H1 (cell line): ENCODE measurements at regions not wholly inside any gene's neighbourhood (a gene's known extent, or its start where the extent isn't known, plus 50 kb on each side); places are given as distances from the start of the nearest gene placed in this dataset.

Experiments used
- CTCF ChIA-PET: fragments of 300-600 bp; sonication (Branson Sonifier 250); formaldehyde crosslinking; loops from one replicate; lab custom pipeline; 2021; ENCODE audit not compliant: partially characterized antibody; lab: Charles Lee
- POLR2A ChIA-PET: fragments of 300-600 bp; sonication (Branson Sonifier 250); formaldehyde crosslinking; loops from one replicate; lab custom pipeline; 2021; ENCODE audit warnings: inconsistent platforms; ENCODE audit not compliant: partially characterized antibody; lab: Charles Lee
- DNase-seq, 2 experiments: peaks; one replicate each; pipeline versions ENCODE4 v3.0.0 to v3.0.0-alpha.2; 2010 to 2022; ENCODE audit warnings: low spot score in 2 of 2, low read depth in 1 of 2, mixed read lengths in 1 of 2
- FAIRE-seq: peaks from 2 replicates; lab custom pipeline; 2011; peaks lifted over from hg19 to GRCh38; lab: Jason Lieb, UNC
- H2AFZ ChIP-seq: 2 replicates; pipeline ENCODE4 v1.8.1; 2012; ENCODE audit warnings: low read length, inconsistent platforms
- H2AK5ac ChIP-seq: 2 replicates; pipeline ENCODE4 v1.6.1; 2013; ENCODE audit warnings: low read depth, low read length
- H2BK120ac ChIP-seq: replicated peaks from 2 replicates; pipeline ENCODE3; 2013; ENCODE audit warnings: low read depth, low read length, inconsistent platforms
- H2BK12ac ChIP-seq: 2 replicates; pipeline ENCODE4 v1.6.1; 2013; ENCODE audit warnings: low read depth, low read length
- H2BK15ac ChIP-seq: 2 replicates; pipeline ENCODE4 v1.6.1; 2013; ENCODE audit warnings: low read length
- H2BK20ac ChIP-seq: 2 replicates; pipeline ENCODE4 v1.6.1; 2013; ENCODE audit warnings: low read length
- H2BK5ac ChIP-seq: 2 replicates; pipeline ENCODE4 v1.6.1; 2013; ENCODE audit warnings: low read depth, low read length
- H3K14ac ChIP-seq: 2 replicates; pipeline ENCODE4 v1.6.1; 2013; ENCODE audit warnings: inconsistent platforms; ENCODE audit not compliant: insufficient read length
- H3K18ac ChIP-seq: 2 replicates; pipeline ENCODE4 v1.6.1; 2013; ENCODE audit warnings: low read length; ENCODE audit errors: extremely low read depth
- H3K23ac ChIP-seq: 2 replicates; pipeline ENCODE4 v1.6.1; 2013; ENCODE audit warnings: inconsistent platforms; ENCODE audit not compliant: insufficient read length
- H3K23me2 ChIP-seq: 2 replicates; pipeline ENCODE4 v1.6.1; 2013; ENCODE audit warnings: low read depth, low read length
- H3K27ac ChIP-seq: 2 replicates; pipeline ENCODE4 v1.6.1; 2011; ENCODE audit warnings: low read depth, low read length, inconsistent platforms
- H3K27me3 ChIP-seq, 4 experiments: replicated peaks in 1 of 4; 1 replicate in 1 of 4; 2 replicates in 3 of 4; pipeline versions ENCODE4 v1.6.1 to v1.8.1; 2011 to 2013; ENCODE audit warnings: low read length in 3 of 4, mild to moderate bottlenecking in 3 of 4, inconsistent platforms in 2 of 4, mixed read lengths in 2 of 4, moderate library complexity in 1 of 4; ENCODE audit not compliant: control insufficient read depth in 3 of 4, insufficient read depth in 3 of 4; ENCODE audit errors: extremely low read depth in 1 of 4
- H3K36me3 ChIP-seq, 4 experiments: 2 replicates each; pipeline versions ENCODE4 v1.6.1 to v1.8.1; 2011 to 2013; ENCODE audit warnings: mild to moderate bottlenecking in 4 of 4, low read length in 3 of 4, moderate library complexity in 2 of 4, control low read depth in 1 of 4, inconsistent platforms in 1 of 4; ENCODE audit not compliant: insufficient read depth in 4 of 4, control insufficient read depth in 2 of 4
- H3K4ac ChIP-seq: replicated peaks from 2 replicates; pipeline ENCODE3; 2013; ENCODE audit warnings: low read length, low read depth, mixed read lengths, inconsistent platforms; ENCODE audit not compliant: insufficient read length
- H3K4me1 ChIP-seq, 4 experiments: replicated peaks in 1 of 4; 1 replicate in 1 of 4; 2 replicates in 3 of 4; pipeline versions ENCODE4 v1.6.1 to v1.8.1; 2011 to 2013; ENCODE audit warnings: low read length in 3 of 4, inconsistent platforms in 2 of 4, mixed read lengths in 1 of 4; ENCODE audit not compliant: insufficient read depth in 4 of 4, control insufficient read depth in 3 of 4
- H3K4me2 ChIP-seq, 2 experiments: 2 replicates each; pipeline versions ENCODE4 v1.6.1 to v1.8.1; 2011 to 2013; ENCODE audit warnings: low read depth in 2 of 2, low read length in 2 of 2, control low read depth in 1 of 2, inconsistent platforms in 1 of 2, mild to moderate bottlenecking in 1 of 2; ENCODE audit not compliant: insufficient read depth in 1 of 2
- H3K4me3 ChIP-seq, 4 experiments: fragments of 200-600, 300-600 bp in 1 of 4; sonication (generic), shearing (Covaris generic), sonication (Bioruptor Twin) in 1 of 4; 2 replicates each; pipeline versions ENCODE4 v1.5.1 to v1.8.1; 2011 to 2016; ENCODE audit warnings: low read length in 4 of 4, low read depth in 3 of 4, control low read depth in 2 of 4, inconsistent platforms in 2 of 4, mild to moderate bottlenecking in 2 of 4, mixed read lengths in 1 of 4, moderate library complexity in 1 of 4; ENCODE audit not compliant: insufficient read depth in 2 of 4; ENCODE audit errors: extremely low read depth in 1 of 4
- H3K56ac ChIP-seq: replicated peaks from 2 replicates; pipeline ENCODE3; 2013; ENCODE audit warnings: low read depth, mild to moderate bottlenecking, mixed read lengths, low read length, inconsistent platforms; ENCODE audit not compliant: insufficient read length
- H3K79me1 ChIP-seq: 2 replicates; pipeline ENCODE4 v1.6.1; 2013; ENCODE audit warnings: low read depth, low read length, control low read depth
- H3K79me2 ChIP-seq, 2 experiments: 2 replicates each; pipeline versions ENCODE4 v1.6.1 to v1.8.1; 2012 to 2013; ENCODE audit warnings: low read length in 2 of 2, mild to moderate bottlenecking in 2 of 2, inconsistent platforms in 1 of 2; ENCODE audit not compliant: insufficient read depth in 2 of 2, control insufficient read depth in 1 of 2
- H3K9ac ChIP-seq, 4 experiments: replicated peaks in 1 of 4; 1 replicate in 1 of 4; 2 replicates in 3 of 4; pipeline versions ENCODE4 v1.6.1 to v1.8.1; 2011 to 2013; ENCODE audit warnings: low read depth in 3 of 4, low read length in 3 of 4, control low read depth in 2 of 4, mild to moderate bottlenecking in 2 of 4, moderate library complexity in 2 of 4, inconsistent platforms in 1 of 4; ENCODE audit errors: extremely low read depth in 1 of 4
- H3K9me3 ChIP-seq, 2 experiments: 2 replicates each; pipeline versions ENCODE4 v1.6.1 to v1.8.1; 2012 to 2013; ENCODE audit warnings: mild to moderate bottlenecking in 2 of 2, moderate library complexity in 2 of 2, control low read depth in 1 of 2, inconsistent platforms in 1 of 2, low read depth in 1 of 2, low read length in 1 of 2, mixed read lengths in 1 of 2; ENCODE audit not compliant: insufficient read depth in 2 of 2
- H4K20me1 ChIP-seq, 2 experiments: replicated peaks in 1 of 2; 2 replicates each; pipeline versions ENCODE3 to v1.8.1; 2011 to 2013; ENCODE audit warnings: inconsistent platforms in 2 of 2, low read length in 2 of 2, mild to moderate bottlenecking in 1 of 2; ENCODE audit not compliant: insufficient read depth in 2 of 2, control insufficient read depth in 1 of 2
- H4K5ac ChIP-seq: 2 replicates; pipeline ENCODE4 v1.6.1; 2013; ENCODE audit warnings: low read length, low read depth, mixed read lengths, inconsistent platforms; ENCODE audit not compliant: insufficient read length
- H4K8ac ChIP-seq: 2 replicates; pipeline ENCODE4 v1.8.0; 2013; ENCODE audit warnings: mild to moderate bottlenecking, moderate library complexity, low read length, inconsistent platforms; ENCODE audit not compliant: insufficient read depth; ENCODE audit errors: extremely low read depth
- H4K91ac ChIP-seq: replicated peaks from 2 replicates; pipeline ENCODE3; 2013; ENCODE audit warnings: low read length, mixed read lengths, inconsistent platforms; ENCODE audit not compliant: insufficient read length
- EZH2 ChIP-seq: fragments of 200-600 bp; sonication (generic); IDR thresholded peaks from 2 replicates; pipeline ENCODE4 v1.7.1; 2012; ENCODE audit warnings: low read depth, mild to moderate bottlenecking, moderate library complexity, low read length, inconsistent platforms; ENCODE audit not compliant: severe bottlenecking
- HDAC6 ChIP-seq: IDR thresholded peaks from one replicate; pipeline ENCODE4 v1.7.1; 2012; ENCODE audit warnings: low read depth, mild to moderate bottlenecking, inconsistent platforms, low read length, moderate library complexity
- PHF8 ChIP-seq: fragments of 200-600 bp; sonication (generic); conservative IDR thresholded peaks from 2 replicates; pipeline ENCODE4 v1.7.1; 2012; ENCODE audit warnings: low read depth, mild to moderate bottlenecking, inconsistent platforms, low read length, moderate library complexity
- RFX5 ChIP-seq: IDR thresholded peaks from 2 replicates; pipeline ENCODE4 v1.6.1; 2011; ENCODE audit warnings: low read depth, low read length, improper control_type of control experiment, borderline replicate concordance
- RXRA ChIP-seq: IDR thresholded peaks from 2 replicates; pipeline ENCODE4 v1.6.1; 2011; ENCODE audit warnings: low read depth, mild to moderate bottlenecking, low read length, moderate library complexity; ENCODE audit not compliant: insufficient read depth
- SIN3A ChIP-seq, 2 experiments: IDR thresholded peaks in 1 of 2; conservative IDR thresholded peaks in 1 of 2; 2 replicates each; pipeline ENCODE4 v1.6.1; 2011 to 2012; ENCODE audit warnings: low read length in 2 of 2, improper control_type of control experiment in 1 of 2, low read depth in 1 of 2, mild to moderate bottlenecking in 1 of 2
- SIRT6 ChIP-seq: IDR thresholded peaks from one replicate; pipeline ENCODE4 v1.7.1; 2012; ENCODE audit warnings: low read length, inconsistent platforms
- SUZ12 ChIP-seq: fragments of 200-600 bp; sonication (generic); IDR thresholded peaks from 2 replicates; pipeline ENCODE4 v1.6.1; 2012; ENCODE audit warnings: mild to moderate bottlenecking, inconsistent platforms, low read length, moderate library complexity, mixed read lengths
- USF2 ChIP-seq: IDR thresholded peaks from 2 replicates; pipeline ENCODE4 v1.6.1; 2011; ENCODE audit warnings: low read length, improper control_type of control experiment
- whole genome bisulfite sequencing, 2 experiments: shearing (Covaris generic) in 1 of 2; methylation state at CpG; one replicate each; pipeline versions ENCODE4 v1.1.6 to v1.1.7; 2013 to 2015; ENCODE audit warnings: low lambda C conversion rate in 2 of 2, mixed read lengths in 2 of 2, inconsistent platforms in 1 of 2, low coverage in 1 of 2, missing lambda C conversion rate in 1 of 2; ENCODE audit not compliant: insufficient replicate concordance in 2 of 2, insufficient coverage in 1 of 2, insufficient read length in 1 of 2; ENCODE audit errors: extremely low coverage in 1 of 2, missing lambda C conversion rate in 1 of 2; 5-methylcytosine and 5-hydroxymethylcytosine counted together
- TF ChIP-seq, protein P1 (sequence below): IDR thresholded peaks from 2 replicates; pipeline ENCODE4 v1.6.1; 2012; ENCODE audit warnings: low read length, inconsistent platforms

- H2BK120ac ChIP-seq: no peak overlapping the region
- WGBS, 2 experiments: 98% methylated on average over 3 of the region's 3 CpGs; no CpG with 5 or more reads in 1 of the 2 experiments
- H2BK5ac ChIP-seq: no peak overlapping the region
- no peak overlapping the region for H2BK15ac ChIP-seq
- H3K14ac ChIP-seq: no peak overlapping the region
- no peak overlapping the region for H3K4me2 ChIP-seq
- H2BK20ac ChIP-seq: no peak overlapping the region
- no peaks in the 10 kb centered on the region for H3K9me3 ChIP-seq
- no peaks in the 10 kb centered on the region for H3K79me2 ChIP-seq
- no peak overlapping the region for H3K27ac ChIP-seq
- H2AK5ac ChIP-seq: no peak overlapping the region
- no peak overlapping the region for H3K4ac ChIP-seq
- H3K4me3 ChIP-seq: no peak overlapping the region
- H4K5ac ChIP-seq: no peak overlapping the region
- no peak overlapping the region for H2BK12ac ChIP-seq
- no peaks in the 10 kb centered on the region for H3K36me3 ChIP-seq
- no peak overlapping the region for H2AFZ ChIP-seq
- DNase-seq (no peak), FAIRE-seq (no peak)
- no peak overlapping the region for H3K23ac ChIP-seq
- no peak overlapping the region for H3K56ac ChIP-seq
- CTCF ChIA-PET: interaction anchor here (0.8 to 0.9 kb wide), 3 partner anchors 14 to 647 kb away, joined by 3 to 5 read pairs (median 3); no protein-coding TSS in a partner anchor
- H3K4me1 ChIP-seq: no peaks in the 10 kb centered on the region
- H3K23me2 ChIP-seq: no peaks in the 10 kb centered on the region
- POLR2A ChIA-PET: no interaction called here
- H4K20me1 ChIP-seq: no peaks in the 10 kb centered on the region
- H4K8ac ChIP-seq: no peak overlapping the region
- no peak overlapping the region for H3K18ac ChIP-seq
- H3K27me3 ChIP-seq: peaks cover 0 to 1% (median 0%) of the 10 kb centered on the region in 4 experiments; a peak in 1 of 7 replicates
- no peak overlapping the region for H4K91ac ChIP-seq
- no peaks in the 10 kb centered on the region for H3K79me1 ChIP-seq
- H3K9ac ChIP-seq: no peak overlapping the region
- TF ChIP-seq RXRA (no peak), EZH2 (no peak), SIRT6 (no peak), USF2 (no peak), PHF8 (no peak), HDAC6 (no peak), SIN3A (conservative IDR thresholded peaks at IDR 0.05 in 1 of 2, IDR thresholded peaks at IDR 0.05 in 1 of 2; ENCODE audit: low read depth in 1 of 2, low read length in 2 of 2) (no peak), SUZ12 (no peak), RFX5 (no peak)
- TF ChIP-seq, protein P1, sequence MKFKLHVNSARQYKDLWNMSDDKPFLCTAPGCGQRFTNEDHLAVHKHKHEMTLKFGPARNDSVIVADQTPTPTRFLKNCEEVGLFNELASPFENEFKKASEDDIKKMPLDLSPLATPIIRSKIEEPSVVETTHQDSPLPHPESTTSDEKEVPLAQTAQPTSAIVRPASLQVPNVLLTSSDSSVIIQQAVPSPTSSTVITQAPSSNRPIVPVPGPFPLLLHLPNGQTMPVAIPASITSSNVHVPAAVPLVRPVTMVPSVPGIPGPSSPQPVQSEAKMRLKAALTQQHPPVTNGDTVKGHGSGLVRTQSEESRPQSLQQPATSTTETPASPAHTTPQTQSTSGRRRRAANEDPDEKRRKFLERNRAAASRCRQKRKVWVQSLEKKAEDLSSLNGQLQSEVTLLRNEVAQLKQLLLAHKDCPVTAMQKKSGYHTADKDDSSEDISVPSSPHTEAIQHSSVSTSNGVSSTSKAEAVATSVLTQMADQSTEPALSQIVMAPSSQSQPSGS: no peak
Measured at GRCh38 chr14:98278800-98279199, 993.2 kb downstream of the BCL11B start.
